ENCODE measurements at regions not wholly inside any gene's neighbourhood (a gene's known extent, or its start where the extent isn't known, plus 50 kb on each side); places are given as distances from the start of the nearest gene placed in this dataset.

GRCh38 chr11:116680349-116681125 is 92.2 kb downstream of the BUD13 start:
- TF ChIP-seq, protein P1, sequence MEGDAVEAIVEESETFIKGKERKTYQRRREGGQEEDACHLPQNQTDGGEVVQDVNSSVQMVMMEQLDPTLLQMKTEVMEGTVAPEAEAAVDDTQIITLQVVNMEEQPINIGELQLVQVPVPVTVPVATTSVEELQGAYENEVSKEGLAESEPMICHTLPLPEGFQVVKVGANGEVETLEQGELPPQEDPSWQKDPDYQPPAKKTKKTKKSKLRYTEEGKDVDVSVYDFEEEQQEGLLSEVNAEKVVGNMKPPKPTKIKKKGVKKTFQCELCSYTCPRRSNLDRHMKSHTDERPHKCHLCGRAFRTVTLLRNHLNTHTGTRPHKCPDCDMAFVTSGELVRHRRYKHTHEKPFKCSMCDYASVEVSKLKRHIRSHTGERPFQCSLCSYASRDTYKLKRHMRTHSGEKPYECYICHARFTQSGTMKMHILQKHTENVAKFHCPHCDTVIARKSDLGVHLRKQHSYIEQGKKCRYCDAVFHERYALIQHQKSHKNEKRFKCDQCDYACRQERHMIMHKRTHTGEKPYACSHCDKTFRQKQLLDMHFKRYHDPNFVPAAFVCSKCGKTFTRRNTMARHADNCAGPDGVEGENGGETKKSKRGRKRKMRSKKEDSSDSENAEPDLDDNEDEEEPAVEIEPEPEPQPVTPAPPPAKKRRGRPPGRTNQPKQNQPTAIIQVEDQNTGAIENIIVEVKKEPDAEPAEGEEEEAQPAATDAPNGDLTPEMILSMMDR (IDR thresholded peaks at IDR 0.05), result no peak
- TF ChIP-seq EP300 (IDR thresholded peaks at IDR 0.05) (no peak), POLR2A (IDR thresholded peaks at IDR 0.05) (no peak), POLR2AphosphoS5 (IDR thresholded peaks at IDR 0.05) (no peak)

All from gastroesophageal sphincter (tissue), 3 donors.